ENCODE measurements at regions not wholly inside any gene's neighbourhood (a gene's known extent, or its start where the extent isn't known, plus 50 kb on each side); places are given as distances from the start of the nearest gene placed in this dataset.
A peak's percentile ranks its signal among the peaks of the same experiment; 100 is the strongest.
"Not testable (repeated sequence)": the region's sequence is repeated elsewhere in the genome, so short reads cannot be mapped to it uniquely, and the experiment has no call there.

DNA sequence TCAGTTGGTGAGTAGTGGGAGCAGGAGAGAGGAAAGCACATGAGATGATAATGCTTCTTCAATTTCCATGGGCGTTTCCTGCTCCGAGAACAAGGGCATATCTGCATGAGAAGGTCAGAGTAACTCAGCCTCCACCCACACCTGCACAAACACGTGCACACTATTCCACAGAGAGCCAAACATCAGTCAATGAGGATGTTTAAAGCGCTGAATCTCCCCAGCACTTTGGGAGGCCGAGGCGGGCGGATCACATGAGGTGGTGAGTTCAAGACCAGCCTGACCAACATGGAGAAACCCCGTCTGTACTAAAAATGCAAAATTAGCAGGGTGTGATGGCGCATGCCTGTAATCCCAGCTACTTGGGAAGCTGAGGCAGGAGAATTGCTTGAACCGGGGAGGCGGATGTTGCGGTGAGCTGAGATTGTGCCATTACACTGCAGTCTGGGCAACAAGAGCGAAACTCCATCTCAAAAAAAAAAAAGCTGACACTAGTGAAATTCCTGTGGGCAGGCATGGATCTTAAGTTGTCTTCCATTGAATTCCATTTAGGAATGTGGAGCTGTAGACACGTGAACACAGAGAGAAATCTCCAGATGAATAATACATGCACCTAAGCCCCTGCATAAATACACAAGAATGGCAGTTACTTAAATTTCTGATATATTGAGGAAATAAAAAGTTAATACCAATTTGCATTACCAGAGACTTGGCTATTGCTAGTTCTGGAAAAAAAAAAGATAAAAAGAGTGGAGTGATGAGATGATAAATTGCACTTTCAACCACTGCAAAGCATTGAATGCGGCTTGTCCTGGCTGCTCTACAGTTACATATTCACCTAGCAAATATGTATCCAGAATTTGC is 1097.4 kb upstream of the TMEM132C start:
- no peak for DNase-seq (ENCODE audit: low spot score)

DNA sequence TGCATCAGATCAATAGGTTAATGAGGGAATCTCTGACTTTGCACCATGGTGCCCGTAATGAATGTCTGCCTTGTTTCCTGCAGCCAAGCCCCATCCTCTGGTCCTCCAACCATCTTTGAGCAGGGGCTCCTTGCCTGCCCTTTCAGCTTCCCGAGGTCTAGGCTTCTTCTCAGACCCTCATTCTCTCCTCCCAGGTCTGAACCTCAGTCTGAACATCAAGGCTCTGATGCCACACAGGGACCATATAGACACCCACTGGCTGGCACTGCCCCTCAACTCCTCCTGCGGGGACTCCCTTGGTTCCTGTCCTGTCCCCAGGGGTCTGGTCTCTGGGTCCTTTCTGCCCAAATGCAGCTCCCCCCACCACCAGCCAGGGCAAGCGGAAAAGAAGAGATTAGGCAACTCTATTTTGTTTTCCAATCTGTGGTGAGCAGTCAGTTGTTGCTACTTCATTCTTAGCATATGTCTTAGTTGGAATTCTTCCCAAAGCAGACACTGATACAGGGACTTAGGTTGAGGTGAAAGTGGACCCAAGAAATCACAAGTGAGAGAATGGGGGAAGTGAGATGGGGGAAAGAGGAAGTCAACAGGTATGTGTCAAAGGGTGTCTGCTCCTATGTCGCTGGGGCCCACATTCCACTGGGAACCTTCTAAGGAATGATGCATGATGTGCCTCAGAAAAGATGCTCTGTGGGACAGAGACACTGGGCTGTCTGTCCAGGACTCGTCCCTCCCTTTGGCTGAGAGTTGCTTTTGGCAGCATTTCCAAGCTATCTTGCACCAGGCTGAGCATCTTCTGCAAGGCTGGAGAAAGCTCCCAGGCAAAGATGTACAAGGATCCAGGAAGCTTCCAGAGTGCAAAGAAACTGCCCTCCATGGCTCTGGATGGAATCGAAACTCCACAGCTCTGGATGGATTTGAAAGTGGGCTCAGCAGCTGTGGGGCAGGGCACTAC is 1096.5 kb upstream of the TMEM132C start:
- no peak for DNase-seq (ENCODE audit: low spot score)

DNA sequence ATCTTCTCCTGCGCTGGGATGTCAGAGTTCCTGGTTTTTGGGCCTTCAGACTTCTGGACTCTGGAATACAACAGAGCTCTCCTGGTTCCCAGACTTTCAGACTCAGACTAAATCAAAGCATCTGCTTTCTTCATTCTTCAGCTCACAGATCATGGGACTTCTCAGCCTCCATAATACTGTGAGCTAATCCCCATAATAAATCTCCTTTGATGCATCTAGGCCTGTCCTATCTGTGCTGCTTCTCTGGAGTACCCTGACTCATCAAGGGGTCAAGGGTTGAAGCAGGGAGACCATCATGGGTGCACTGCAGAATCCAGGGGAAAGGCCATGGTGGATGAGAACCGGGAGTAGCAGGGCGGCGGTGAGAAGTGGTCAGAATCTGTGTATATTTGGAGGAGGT is 1094.1 kb upstream of the TMEM132C start:
- DNase-seq (ENCODE audit: low spot score): no peak

DNA sequence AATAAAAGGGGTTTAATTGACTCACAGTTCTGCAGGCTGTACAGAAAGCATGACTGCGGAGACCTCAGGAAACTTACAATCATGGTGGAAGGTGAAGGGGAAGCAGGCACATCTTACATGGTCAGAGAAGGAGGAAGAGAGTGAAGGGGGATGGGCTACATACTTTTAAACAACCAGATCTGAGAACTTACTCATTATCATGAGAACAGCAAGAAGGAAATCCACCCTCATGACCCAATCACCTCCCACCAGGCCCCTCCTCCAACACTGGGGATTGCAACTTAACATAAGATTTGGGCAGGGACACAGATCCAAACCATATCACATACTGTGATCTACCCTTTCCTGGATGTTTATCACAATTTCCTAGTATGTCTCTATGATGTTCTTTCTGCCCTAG is 1093.0 kb upstream of the TMEM132C start:
- not testable (repeated sequence) for DNase-seq (ENCODE audit: low spot score)

DNA sequence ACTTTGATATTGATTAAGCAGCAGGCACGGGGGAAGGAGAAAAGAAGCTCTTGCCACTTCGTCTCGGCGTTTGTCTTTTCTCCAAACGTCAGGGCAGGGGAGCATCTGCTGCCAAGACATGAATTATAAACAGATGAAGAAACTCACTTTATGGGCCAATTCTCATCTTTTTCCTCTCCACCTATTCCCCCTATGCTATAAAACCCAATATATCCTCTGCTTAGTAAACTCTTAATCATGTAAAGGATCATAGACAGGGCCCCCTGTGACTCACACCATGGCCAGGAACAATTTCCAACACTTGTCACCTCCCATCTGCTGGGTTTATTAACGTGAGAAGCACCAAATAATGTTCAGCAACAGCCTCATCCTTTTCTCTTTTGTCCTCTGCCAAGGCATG is 1092.1 kb upstream of the TMEM132C start:
- DNase-seq (ENCODE audit: low spot score): no peak

DNA sequence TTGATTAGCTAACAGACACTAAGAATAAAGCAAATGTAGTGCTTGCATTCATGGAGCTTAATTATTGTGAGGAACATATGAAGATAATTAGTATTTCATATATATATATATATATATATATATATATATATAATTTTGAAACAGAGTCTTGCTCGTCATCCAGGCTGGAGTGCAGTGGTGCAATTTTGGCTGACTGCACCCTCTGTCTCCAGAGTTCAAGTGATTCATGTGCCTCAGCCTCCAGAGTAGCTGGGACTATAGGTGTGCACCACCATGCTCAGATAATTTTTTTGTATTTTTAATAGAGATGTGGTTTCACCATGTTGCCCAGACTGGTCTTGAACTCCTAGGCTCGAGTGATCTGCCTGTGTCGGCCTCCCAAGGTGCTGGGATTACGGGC is 1091.6 kb upstream of the TMEM132C start:
- DNase-seq (ENCODE audit: low spot score): no peak

DNA sequence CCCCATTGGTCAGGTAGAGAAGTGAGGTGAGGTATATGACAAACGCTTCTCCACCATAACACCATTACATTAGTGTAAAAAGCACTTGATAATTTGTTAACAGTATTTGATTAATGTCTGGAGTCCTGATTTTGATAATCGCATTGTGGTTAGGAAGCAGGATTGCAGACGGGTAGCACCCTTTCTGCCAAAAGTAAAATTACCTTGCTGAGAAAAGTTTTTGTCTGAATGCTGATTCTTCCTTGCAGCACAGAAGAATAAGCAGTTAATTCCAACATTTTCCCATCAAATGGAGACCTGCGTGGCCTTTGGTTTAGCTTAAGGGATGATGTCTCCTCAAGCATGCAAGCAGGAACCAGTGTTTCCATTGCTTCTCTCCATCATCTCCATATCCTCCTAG is 1090.2 kb upstream of the TMEM132C start:
- no peak for DNase-seq (ENCODE audit: low spot score)

DNA sequence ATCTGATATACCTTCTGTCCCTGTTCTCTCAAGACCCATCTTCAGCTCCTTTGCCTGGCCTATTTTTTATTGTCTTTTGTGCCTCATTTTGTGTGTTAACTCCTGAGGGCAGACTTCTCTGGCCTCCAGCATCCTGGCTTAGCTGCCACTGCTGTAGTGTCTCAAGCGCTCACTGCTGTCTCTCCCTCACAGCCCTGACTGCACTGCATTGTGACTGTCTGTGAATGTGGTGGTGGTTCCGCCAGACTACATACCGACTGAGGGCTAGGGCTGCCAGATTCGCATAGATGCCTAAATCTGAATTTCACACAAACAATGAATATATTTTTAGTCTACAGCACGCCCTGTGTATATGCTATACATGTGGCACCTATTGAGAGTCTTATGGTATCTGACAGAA is 1088.9 kb upstream of the TMEM132C start:
- DNase-seq (ENCODE audit: low spot score): no peak

DNA sequence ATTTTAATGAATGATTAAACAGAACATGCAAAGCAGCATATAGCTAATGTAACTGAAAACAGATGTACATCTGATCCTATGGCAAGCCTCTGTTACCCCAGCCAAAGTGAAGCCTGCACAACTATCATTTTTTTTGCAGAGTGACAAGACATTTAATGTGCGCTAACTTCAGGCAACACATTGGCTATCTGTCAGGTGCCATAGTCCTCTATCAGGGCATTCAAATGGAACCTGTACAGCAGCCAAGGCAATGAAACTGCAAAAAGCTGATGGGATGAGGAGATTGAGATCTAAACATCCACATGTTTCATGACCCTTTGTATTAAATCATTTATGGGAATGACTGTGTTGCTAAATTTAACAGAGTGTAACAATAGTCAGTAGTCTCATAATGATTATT is 1088.5 kb upstream of the TMEM132C start:
- DNase-seq (ENCODE audit: low spot score): no peak

DNA sequence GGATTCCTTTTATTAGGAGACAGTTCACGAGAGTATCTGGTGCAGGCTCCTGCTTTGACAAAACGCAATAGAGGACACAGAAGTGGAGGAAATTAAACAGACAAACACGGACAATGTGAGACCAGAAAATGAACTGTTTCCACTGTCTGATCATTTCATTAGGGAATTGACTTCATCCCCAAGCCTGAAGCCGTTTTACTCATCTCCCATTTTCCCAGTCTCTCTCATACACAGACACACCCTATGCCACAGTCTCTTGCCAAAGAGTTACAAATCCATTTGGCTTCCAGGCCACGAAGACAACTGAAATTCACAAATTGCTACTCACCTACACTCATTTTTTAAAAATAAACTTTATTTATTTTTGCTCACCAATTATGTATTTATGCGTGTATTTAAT is 1087.8 kb upstream of the TMEM132C start:
- DNase-seq (ENCODE audit: low spot score): no peak

DNA sequence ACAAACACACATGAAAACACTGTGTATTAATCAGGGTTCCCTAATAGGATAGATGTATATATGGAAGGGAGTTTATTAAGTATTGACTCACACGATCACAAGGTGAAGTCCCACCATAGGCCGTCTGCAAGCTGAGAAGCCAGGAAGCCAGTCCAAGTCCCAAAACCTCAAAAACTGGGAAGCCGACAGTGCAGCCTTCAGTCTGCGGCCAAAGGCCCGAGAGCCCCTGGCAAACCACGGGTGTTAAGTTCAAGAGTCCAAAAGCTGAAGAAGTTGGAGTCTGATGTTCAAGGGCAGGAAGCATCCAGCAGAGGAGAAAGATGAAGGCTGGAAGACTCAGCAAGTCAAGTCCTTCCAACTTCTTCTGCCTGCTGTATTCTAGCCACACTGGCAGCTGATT is 1085.0 kb upstream of the TMEM132C start:
- DNase-seq (ENCODE audit: low spot score): no peak

DNA sequence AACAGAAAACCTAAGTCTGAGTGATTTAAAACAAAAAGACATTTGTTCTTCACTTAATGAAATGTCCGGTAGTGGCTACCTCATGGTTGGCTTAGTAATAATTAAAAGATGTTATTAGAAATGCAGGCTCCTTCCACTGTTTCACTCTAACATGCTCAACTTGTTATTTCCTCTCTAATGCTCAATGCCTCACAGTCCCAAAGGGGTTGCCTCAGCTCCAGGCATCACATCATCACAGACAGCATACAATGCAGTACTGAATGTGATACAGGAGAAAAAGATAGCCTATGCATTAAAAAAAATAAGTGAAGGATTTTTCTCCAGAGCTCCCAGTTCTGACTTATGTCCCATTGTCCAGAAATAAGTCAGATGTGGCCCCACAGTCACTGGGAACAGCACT is 1077.0 kb upstream of the TMEM132C start:
- no peak for DNase-seq (ENCODE audit: low spot score)

DNA sequence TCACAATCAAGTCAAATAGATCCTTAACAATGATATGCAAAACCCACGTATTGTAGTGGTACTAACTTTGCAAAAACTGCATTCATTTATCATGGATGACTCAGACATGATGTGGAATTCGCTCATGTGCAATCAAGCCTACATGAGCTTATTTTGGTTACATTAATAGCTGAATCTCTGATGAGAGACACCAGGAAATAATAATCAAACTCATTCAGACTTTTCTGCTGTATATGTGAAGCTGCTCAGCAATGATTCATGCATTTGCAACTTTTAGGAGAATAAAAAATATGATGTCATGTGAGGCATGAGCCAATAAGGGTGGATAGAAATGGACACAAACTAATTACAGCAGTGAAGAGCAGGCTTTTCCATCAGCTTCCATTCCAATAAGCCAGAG is 1075.8 kb upstream of the TMEM132C start:
- peak; percentile 6 for DNase-seq (ENCODE audit: low spot score)

DNA sequence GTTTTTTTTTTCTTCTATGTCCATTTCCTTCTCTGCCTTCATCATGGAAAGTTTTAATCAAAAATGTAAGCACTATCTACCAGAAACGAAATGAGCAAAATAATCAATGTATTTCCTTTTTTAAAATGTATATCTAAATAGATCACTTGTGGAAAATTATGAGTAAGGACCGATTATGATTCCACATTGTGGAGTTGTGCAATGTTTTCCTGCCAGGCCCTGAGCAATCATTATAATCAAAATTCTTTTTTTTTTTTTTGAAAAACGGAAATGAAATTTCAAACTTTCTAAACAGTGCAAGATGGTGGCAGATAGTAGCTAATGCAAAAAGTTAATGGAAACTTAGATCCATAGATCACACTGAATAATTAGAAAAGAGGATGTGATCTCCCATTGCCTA is 1074.6 kb upstream of the TMEM132C start:
- DNase-seq (ENCODE audit: low spot score): no peak

DNA sequence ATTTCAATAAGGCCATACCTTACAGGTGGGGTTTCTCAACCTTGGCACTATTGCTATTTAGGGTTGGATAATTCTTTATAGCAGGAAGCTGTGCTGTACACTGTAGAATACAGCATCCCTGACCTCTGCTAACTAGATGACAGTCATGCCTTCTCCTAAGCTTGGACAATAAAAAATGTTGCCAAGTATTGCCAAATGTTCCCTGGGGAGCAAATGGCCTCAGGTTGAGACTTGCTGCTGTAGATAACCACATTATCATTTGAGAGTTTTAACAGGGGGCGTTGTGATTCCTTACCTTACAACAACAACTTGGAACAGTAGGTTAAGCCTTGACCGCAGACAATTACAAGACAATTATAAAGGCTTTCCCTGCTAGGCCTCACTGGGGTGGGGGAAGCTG is 1073.6 kb upstream of the TMEM132C start:
- no peak for DNase-seq (ENCODE audit: low spot score)

DNA sequence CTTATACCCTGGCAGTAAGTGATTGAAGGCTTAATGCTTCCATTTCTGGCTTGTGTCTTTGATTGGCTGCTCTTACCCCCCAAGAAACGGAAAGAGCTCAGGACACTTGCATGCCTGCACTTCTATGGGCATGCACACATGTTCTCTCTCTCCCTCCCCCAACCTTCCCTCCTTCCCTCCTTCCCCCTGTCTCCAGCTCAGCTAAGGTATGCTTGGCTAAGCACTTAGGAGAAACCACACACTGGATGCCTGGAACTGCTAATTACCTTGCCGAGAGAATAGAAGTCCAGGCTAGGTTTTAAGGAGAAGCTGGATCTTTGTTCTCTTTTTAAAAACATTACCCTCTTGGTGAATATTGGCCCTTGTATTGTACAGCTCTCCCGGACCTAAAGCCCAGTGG is 1072.8 kb upstream of the TMEM132C start:
- DNase-seq (ENCODE audit: low spot score): no peak

DNA sequence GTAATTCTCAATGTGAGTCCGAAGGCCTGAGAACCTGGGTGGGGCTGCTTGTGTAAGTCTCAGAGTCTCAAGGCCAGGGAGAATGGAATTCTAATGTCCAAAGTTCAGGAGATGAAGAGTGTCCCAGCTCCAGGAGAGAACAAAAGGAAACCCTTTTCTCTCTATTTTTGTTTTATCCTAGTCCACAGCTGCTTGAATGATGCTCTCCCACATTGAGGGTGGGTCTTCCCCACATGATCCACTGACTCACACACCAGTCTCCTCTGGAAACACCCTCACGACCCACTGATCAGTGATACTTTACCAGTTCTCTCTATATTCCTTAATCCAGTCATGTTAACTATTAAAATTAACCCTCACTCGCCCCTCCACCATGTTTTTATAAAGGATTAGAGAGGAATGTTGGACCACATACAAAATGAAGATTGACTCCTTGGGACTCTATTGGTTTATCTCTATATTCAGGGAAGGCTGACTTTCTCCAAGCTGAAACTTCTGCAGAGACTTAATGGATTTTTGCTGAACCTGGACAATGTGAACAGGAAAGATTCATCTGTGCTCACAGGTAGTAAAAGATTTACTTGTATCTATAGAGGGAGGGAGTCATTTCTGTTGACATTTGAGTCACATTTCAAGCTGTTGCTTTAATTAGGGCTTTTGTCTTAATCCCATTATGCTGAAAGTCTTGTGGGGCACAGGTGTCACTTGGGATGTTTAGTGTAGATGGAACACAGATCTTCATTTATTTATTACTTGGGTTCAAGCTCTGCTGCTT is 1061.0 kb upstream of the TMEM132C start:
- DNase-seq (ENCODE audit: low spot score): no peak

DNA sequence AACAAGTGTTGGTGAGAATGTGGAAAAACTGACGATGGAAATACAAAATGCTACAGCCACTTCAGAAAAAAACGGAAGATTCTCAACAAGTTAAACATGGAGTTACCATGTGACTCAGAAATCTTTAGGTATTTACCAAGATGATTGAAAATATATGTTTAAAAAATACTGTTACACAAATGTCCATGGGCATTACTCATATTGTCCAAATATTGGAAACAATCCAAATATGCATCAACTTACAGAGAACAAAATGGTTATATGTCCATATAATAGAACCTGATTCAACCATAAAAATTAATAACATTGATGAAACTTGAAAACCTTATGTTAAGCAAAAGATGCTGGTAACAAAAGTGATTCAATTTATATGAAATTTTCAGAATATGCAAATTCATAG is 1057.7 kb upstream of the TMEM132C start:
- DNase-seq (ENCODE audit: low spot score): no peak

DNA sequence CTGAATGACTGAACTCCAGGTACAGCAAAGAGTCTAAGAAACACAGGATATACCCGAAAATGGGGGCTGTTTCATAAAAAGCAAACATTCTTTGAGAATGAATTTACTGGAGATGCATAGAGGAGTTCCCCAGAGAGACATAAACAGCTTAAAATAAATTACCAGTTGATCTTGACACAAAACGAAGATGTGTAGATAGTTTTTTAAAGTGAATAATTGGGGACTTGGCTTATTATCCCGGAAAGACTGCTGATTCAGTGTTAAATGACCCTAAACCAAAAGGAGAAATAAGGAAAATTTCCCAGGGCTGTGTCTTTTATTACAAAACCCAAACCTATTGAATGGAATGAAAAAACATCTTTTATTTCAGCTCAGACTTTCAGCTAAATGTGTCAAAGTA is 1052.8 kb upstream of the TMEM132C start:
- DNase-seq (ENCODE audit: low spot score): no peak

DNA sequence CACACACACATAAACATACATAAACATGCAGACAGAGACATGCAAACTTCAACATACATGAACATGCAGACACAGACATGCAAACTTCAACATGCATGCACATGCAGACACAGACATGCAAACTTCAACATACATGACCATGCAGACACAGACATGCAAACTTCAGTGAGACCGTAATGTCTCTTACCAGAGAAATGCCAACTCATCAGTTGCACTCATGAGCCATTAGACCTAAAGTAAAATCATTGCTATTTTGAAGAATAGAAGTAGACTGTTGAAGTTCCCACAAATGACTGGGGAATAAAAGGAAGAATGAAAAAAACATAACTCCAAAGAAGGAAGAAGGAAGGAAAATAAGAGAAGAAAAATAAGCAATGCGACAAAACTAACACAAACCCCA is 1044.0 kb upstream of the TMEM132C start:
- no peak for DNase-seq (ENCODE audit: low spot score)

DNA sequence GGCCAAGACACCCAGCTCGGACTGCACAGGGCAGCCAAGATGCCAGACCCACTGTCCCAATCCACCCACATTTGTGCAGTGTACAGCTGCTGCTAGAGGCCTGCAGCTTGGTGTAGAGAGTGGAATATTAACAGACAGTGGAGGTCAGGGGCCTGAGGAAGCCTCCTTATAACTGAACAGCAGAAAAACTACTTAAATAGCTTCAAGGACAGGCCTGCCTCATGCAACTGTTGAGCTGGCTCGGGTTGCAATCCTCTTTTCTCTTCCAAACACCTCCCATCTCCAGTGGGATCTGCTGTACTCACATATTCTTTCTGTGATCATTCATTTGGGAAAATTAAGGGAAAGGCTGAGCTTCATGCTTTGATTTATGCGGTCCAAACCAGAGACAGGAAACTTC is 1043.2 kb upstream of the TMEM132C start:
- DNase-seq (ENCODE audit: low spot score): no peak

DNA sequence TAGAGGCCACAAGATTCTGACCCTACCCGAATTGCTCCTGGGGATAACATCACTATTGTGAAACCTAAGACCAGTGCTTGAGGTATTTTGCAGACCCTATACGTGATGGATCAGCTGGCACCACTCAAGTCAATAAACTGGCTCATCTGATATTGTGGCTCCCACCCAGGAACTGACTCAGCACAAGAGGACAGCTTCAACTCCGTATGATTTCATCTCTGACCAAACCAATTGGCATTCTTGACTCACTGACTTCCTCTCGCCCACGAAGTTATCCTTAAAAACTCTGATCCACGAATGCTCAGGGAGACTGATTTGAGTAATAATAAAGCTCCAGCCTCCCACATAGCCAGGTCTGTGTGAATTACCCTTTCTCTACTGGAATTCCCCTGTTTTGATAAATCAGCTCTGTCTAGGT is 1036.1 kb upstream of the TMEM132C start:
- DNase-seq (ENCODE audit: low spot score): peak; percentile 6
